HEK293 (cell line): ENCODE measurements at regions not wholly inside any gene's neighbourhood (a gene's known extent, or its start where the extent isn't known, plus 50 kb on each side); places are given as distances from the start of the nearest gene placed in this dataset.
"Not testable (repeated sequence)": the region's sequence is repeated elsewhere in the genome, so short reads cannot be mapped to it uniquely, and the experiment has no call there.

ENCODE experiments used
- CTCF ChIA-PET: fragments of 350-600 bp; formaldehyde crosslinking; extraction: SDS; loops from one replicate; lab custom pipeline; 2021; ENCODE audit warnings: antibody characterized with exemption; lab: Yijun Ruan, JAX
- POLR2A ChIA-PET: fragments of 300-600 bp; formaldehyde crosslinking; extraction: SDS; loops from one replicate; lab custom pipeline; 2020; ENCODE audit warnings: antibody characterized with exemption, inconsistent platforms; lab: Yijun Ruan, JAX
- H3K27ac ChIP-seq: fragments of 200-500 bp; sonication (Bioruptor generic); 2 replicates; pipeline ENCODE4 v1.5.1; 2014; ENCODE audit warnings: low read depth, low read length, control low read depth, inconsistent platforms; ENCODE audit errors: extremely low read depth
- H3K36me3 ChIP-seq, 2 experiments: fragments of 200-500 bp in 1 of 2; sonication (Bioruptor generic) in 1 of 2; 1 replicate in 1 of 2; 2 replicates in 1 of 2; pipeline ENCODE4 v1.5.1; 2014 to 2017; ENCODE audit warnings: inconsistent platforms in 2 of 2, low read length in 2 of 2; ENCODE audit not compliant: control insufficient read depth in 2 of 2, insufficient read depth in 1 of 2
- H3K4me1 ChIP-seq: fragments of 200-500 bp; sonication (Bioruptor generic); 2 replicates; pipeline ENCODE4 v1.5.1; 2014; ENCODE audit warnings: mild to moderate bottlenecking, low read length, inconsistent platforms; ENCODE audit not compliant: control insufficient read depth, insufficient read depth
- H3K4me3 ChIP-seq: 2 replicates; pipeline ENCODE4 v1.5.1; 2011; ENCODE audit warnings: low read depth, mild to moderate bottlenecking, control low read depth, low read length, moderate library complexity
- H3K9me3 ChIP-seq: fragments of 200-500 bp; sonication (Bioruptor generic); 2 replicates; pipeline ENCODE4 v1.5.1; 2014; ENCODE audit warnings: low read depth, low read length, inconsistent platforms; ENCODE audit not compliant: control insufficient read depth, insufficient read depth
- EGR2 ChIP-seq: fragments of 450-650 bp; formaldehyde crosslinking; IDR thresholded peaks from 2 replicates; pipeline ENCODE4 v1.5.1; 2016; ENCODE audit warnings: low read depth, missing biosample characterization, missing genetic modification characterization
- FEZF1 ChIP-seq: fragments of 450-650 bp; formaldehyde crosslinking; IDR thresholded peaks from 2 replicates; pipeline ENCODE4 v1.5.1; 2016; ENCODE audit warnings: missing biosample characterization, missing genetic modification characterization
- KLF10 ChIP-seq: fragments of 450-650 bp; IDR thresholded peaks from 2 replicates; pipeline ENCODE4 v1.5.1; 2018; ENCODE audit warnings: missing biosample characterization, mild to moderate bottlenecking, missing genetic modification characterization
- PATZ1 ChIP-seq: fragments of 450-650 bp; formaldehyde crosslinking; IDR thresholded peaks from 2 replicates; pipeline ENCODE4 v1.5.1; 2016; ENCODE audit warnings: missing biosample characterization, missing genetic modification characterization
- TCF7L2 ChIP-seq: IDR thresholded peaks from 2 replicates; pipeline ENCODE4 v1.6.1; 2011; ENCODE audit warnings: low read depth, mild to moderate bottlenecking, inconsistent platforms, low read length, moderate library complexity, borderline replicate concordance
- ZFHX2 ChIP-seq: fragments of 450-650 bp; formaldehyde crosslinking; conservative IDR thresholded peaks from 2 replicates; pipeline ENCODE4 v1.5.1; 2016; ENCODE audit warnings: missing biosample characterization, missing genetic modification characterization
- ZNF10 ChIP-seq: fragments of 450-650 bp; formaldehyde crosslinking; IDR thresholded peaks from 2 replicates; pipeline ENCODE4 v1.5.1; 2017; ENCODE audit warnings: missing biosample characterization, missing genetic modification characterization
- ZNF132 ChIP-seq: fragments of 450-650 bp; formaldehyde crosslinking; IDR thresholded peaks from 2 replicates; pipeline ENCODE4 v1.5.1; 2017; ENCODE audit warnings: missing biosample characterization, missing genetic modification characterization, borderline replicate concordance
- ZNF184 ChIP-seq: fragments of 450-650 bp; IDR thresholded peaks from 2 replicates; pipeline ENCODE4 v1.5.1; 2018; ENCODE audit warnings: missing biosample characterization, mild to moderate bottlenecking, missing genetic modification characterization
- ZNF311 ChIP-seq: fragments of 450-650 bp; formaldehyde crosslinking; IDR thresholded peaks from 2 replicates; pipeline ENCODE4 v1.5.1; 2017; ENCODE audit warnings: missing biosample characterization, missing genetic modification characterization, borderline replicate concordance
- ZNF350 ChIP-seq: fragments of 450-650 bp; formaldehyde crosslinking; IDR thresholded peaks from 2 replicates; pipeline ENCODE4 v1.5.0; 2017; ENCODE audit warnings: missing biosample characterization, mild to moderate bottlenecking, missing genetic modification characterization
- ZNF501 ChIP-seq: fragments of 450-650 bp; formaldehyde crosslinking; IDR thresholded peaks from 2 replicates; pipeline ENCODE4 v1.5.1; 2016; ENCODE audit warnings: missing biosample characterization, missing genetic modification characterization
- ZNF692 ChIP-seq: fragments of 450-650 bp; formaldehyde crosslinking; IDR thresholded peaks from 2 replicates; pipeline ENCODE4 v1.5.1; 2016; ENCODE audit warnings: missing biosample characterization, missing genetic modification characterization
- ZNF707 ChIP-seq: fragments of 450-650 bp; formaldehyde crosslinking; IDR thresholded peaks from 2 replicates; pipeline ENCODE4 v1.5.1; 2016; ENCODE audit warnings: missing biosample characterization, missing genetic modification characterization
- ZNF792 ChIP-seq: fragments of 450-650 bp; formaldehyde crosslinking; IDR thresholded peaks from 2 replicates; pipeline ENCODE4 v1.5.1; 2016; ENCODE audit warnings: missing biosample characterization, missing genetic modification characterization
- ZSCAN16 ChIP-seq: fragments of 450-650 bp; formaldehyde crosslinking; IDR thresholded peaks from 2 replicates; pipeline ENCODE4 v1.5.1; 2016; ENCODE audit warnings: missing biosample characterization, missing genetic modification characterization
- ZSCAN30 ChIP-seq: fragments of 450-650 bp; IDR thresholded peaks from 2 replicates; pipeline ENCODE4 v1.5.1; 2018; ENCODE audit warnings: missing biosample characterization, mild to moderate bottlenecking, missing genetic modification characterization, moderate library complexity
- TF ChIP-seq, protein P1 (sequence below): fragments of 450-650 bp; IDR thresholded peaks from 2 replicates; pipeline ENCODE4 v1.5.1; 2018; ENCODE audit warnings: missing biosample characterization, missing genetic modification characterization
- TF ChIP-seq, protein P2 (sequence below): fragments of 450-650 bp; formaldehyde crosslinking; optimal IDR thresholded peaks from 2 replicates; pipeline ENCODE3; 2016; ENCODE audit warnings: missing biosample characterization, mild to moderate bottlenecking, missing genetic modification characterization

GRCh38 chr5:145395151-145395550, 440.0 kb downstream of the PRELID2 start:
- H3K9me3 ChIP-seq, H3K4me3 ChIP-seq, CTCF ChIA-PET, POLR2A ChIA-PET, H3K27ac ChIP-seq, H3K4me1 ChIP-seq, H3K36me3 ChIP-seq: not testable (repeated sequence)

DNA sequence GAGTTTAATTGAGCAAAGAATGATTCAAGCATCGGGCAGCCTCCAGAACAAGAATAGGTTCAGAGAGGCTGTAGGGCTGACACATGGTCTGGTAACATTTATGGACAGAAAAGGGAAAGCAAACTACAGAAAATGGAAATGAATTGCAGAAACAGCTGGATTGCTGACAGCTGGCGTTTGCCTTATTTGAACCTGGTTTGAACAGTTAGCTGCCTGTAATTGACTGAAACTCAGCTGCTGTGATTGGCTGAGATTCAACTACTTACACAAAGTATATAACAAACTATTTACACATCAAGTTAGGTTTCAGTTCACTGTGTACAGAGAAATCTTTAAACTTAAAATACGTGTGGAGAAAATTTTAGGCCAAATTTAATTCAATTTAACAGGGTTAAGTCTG, 441.7 kb downstream of the PRELID2 start:
- POLR2A ChIA-PET, result no interaction called here
- CTCF ChIA-PET, result no interaction called here
- H3K4me3 ChIP-seq, result no peak overlapping the region
- no peak for TF ChIP-seq ZSCAN16 (tag by site-specific recombination)
- TF ChIP-seq ZNF10 (tag by site-specific recombination), result no peak
- TF ChIP-seq KLF10 (tag by site-specific recombination), result no peak
- no peak for TF ChIP-seq EGR2 (tag by site-specific recombination)
- TF ChIP-seq ZNF132, result no peak
- no peak for TF ChIP-seq FEZF1 (tag by site-specific recombination)
- no peak for TF ChIP-seq ZNF707 (tag by site-specific recombination)
- no peak for TF ChIP-seq ZNF501 (tag by site-specific recombination)
- TF ChIP-seq ZNF311 (tag by site-specific recombination), result no peak
- TF ChIP-seq ZNF350 (tag by site-specific recombination), result no peak
- TF ChIP-seq, protein P1, sequence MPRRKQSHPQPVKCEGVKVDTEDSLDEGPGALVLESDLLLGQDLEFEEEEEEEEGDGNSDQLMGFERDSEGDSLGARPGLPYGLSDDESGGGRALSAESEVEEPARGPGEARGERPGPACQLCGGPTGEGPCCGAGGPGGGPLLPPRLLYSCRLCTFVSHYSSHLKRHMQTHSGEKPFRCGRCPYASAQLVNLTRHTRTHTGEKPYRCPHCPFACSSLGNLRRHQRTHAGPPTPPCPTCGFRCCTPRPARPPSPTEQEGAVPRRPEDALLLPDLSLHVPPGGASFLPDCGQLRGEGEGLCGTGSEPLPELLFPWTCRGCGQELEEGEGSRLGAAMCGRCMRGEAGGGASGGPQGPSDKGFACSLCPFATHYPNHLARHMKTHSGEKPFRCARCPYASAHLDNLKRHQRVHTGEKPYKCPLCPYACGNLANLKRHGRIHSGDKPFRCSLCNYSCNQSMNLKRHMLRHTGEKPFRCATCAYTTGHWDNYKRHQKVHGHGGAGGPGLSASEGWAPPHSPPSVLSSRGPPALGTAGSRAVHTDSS (tag by site-specific recombination), result no peak
- TF ChIP-seq, protein P2, sequence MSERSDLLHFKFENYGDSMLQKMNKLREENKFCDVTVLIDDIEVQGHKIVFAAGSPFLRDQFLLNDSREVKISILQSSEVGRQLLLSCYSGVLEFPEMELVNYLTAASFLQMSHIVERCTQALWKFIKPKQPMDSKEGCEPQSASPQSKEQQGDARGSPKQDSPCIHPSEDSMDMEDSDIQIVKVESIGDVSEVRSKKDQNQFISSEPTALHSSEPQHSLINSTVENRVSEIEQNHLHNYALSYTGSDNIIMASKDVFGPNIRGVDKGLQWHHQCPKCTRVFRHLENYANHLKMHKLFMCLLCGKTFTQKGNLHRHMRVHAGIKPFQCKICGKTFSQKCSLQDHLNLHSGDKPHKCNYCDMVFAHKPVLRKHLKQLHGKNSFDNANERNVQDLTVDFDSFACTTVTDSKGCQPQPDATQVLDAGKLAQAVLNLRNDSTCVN (tag by site-specific recombination), result no peak
- no peak for TF ChIP-seq TCF7L2
- no peak for TF ChIP-seq ZFHX2
- no peak for TF ChIP-seq ZSCAN30 (tag by site-specific recombination)
- no peak for TF ChIP-seq ZNF692 (tag by site-specific recombination)
- no peak for TF ChIP-seq PATZ1 (tag by site-specific recombination)
- TF ChIP-seq ZNF184 (tag by site-specific recombination), result no peak
- TF ChIP-seq ZNF792 (tag by site-specific recombination), result no peak
- TF ChIP-seq, all 188 proteins: peak for 0
- H3K9me3 ChIP-seq, result no peaks in the 10 kb centered on the region
- H3K36me3 ChIP-seq, result no peaks in the 10 kb centered on the region
- no peaks in the 10 kb centered on the region for H3K4me1 ChIP-seq
- H3K27ac ChIP-seq, result no peak overlapping the region
